ENCODE measurements at regions not wholly inside any gene's neighbourhood (a gene's known extent, or its start where the extent isn't known, plus 50 kb on each side); places are given as distances from the start of the nearest gene placed in this dataset.

DNA sequence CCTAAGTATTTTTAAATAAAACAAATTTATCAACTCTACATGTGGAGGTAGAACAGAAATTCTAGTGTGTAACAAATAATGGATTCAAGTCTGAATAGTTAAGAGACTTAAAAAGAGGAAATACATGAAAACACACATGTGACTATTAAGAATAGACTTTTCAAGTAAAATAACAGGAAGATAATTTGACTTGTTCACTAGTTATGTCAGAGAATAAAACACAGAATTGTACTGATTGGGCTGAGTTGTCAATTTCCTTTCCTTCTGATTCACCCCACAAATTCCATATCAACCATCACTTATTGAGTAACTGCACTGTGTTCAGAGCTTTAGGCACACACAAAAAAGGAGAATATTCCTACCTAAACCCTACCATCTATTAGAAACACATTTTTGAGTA lies 557.2 kb downstream of the TUSC7 start:
- peak; percentile 1 for DNase-seq

DNA sequence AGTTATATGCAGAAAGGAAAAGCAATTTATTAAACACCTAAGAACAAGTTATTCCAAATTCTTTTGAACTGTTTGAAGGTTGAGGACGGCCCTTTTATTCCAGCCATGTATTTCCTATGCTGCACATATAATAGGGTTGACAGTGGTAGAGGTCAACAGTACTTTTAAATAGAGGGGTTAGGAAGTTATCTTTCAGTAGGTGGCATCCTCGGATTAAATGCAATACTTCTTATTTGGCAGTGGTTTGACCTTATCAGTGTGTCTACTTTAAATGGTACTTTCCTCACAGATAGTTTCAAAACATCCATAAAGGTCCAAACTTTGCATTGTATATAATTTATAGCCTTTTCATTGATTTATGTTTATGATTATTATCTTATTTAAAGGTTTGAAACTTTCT lies 558.7 kb downstream of the TUSC7 start:
- no peak for DNase-seq

DNA sequence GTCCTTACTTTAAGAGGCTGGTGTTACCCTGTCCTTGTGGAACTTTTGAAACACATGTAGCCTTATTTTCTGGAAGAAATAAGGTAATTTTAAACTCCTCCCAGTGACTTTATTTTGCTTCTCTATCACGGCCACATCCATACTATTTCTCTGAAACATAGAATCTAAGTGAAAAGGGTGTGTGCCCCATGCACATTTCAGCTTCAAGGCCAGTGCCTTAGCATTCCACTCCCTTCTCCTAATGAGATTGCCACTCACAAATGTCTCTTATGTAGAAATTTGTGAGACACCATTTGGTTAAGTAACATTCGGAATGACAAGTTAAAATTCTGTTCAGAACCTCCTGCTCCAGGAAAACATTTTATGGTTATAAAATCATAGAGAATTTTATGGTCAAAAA lies 562.7 kb downstream of the TUSC7 start:
- DNase-seq: no peak

DNA sequence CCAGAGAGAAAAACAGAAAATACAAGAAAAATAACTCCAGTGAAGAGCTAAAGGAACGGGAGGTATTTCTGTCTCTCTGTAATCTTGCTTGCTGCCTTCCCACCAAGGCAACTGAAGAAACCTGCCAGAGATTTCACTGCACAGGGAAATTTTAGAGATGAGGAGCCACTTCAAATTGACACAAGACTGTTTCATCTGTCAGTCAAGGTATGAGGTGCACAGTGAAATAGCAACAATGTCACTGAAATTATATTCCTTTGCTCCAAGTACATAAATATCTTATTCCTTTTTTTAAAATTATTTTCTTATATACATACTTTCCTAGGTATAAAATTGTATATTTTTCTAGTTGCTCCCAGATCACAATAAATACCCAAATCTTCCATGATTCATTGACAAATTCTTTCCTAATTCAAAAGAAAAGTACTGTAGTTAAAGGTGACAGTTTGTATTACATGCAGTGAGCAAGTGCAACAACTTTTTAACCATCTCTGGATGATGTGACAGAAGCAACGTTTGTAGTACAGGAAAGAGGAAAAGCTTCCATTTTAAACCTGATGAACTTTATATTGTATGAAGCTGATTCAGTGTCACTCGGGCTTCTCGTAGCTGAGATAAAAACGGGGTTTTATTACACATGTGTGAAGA lies 563.4 kb downstream of the TUSC7 start:
- no peak for DNase-seq

DNA sequence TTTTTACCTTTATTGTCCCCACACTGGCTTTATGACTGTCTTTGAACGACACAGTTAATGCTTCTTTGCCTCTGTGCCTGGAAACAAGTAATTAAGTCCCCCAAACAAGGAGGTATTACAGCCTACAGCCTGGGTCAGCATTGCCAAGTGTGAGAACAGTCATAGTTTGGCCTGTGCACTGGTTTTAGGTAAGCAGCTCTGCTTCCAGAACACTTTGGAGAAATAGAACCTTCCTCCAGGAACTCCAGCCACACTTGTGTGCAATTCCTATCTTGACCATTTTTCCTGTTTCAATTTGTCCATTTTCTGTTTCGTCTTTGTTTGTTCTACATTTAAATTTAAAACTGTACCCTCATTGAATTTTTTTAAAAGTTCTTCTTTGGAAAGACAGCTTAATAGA lies 568.2 kb downstream of the TUSC7 start:
- no peak for DNase-seq

DNA sequence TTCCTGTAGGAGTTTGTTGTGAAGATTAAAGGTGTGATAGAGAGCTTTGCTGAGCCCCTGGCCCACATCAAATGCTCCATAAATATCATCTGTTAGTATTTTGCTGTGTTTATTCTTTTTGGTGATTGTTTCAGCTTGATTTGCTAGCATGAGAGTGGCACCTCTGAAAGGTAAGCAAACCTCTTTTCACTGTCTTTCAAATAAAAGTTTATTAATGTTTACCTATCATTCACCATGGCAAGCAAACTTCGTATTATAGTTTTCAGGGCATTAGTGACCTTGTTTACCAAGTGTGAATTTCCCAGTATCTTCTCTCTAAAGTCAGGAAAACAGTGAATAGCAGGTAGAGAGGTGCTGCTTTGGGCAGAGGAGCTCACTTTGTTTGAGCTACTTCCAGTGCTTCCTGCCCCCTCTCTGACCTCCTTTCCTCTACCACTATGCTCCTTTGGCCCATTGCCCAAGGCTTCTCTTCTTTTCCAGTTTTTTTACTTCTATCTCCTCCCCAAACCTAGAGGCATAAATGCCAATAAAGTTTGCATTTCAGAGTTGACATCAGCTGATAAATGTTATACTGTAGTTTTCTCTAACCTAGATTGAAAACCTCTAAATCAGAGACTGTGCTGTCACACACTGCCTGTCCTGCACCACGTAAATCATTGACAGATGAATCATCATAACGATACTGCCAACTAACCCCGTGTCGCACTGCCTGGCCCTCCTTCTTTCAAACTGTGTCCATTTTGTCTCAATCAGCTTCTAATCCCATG lies 569.0 kb downstream of the TUSC7 start:
- no peak for DNase-seq

DNA sequence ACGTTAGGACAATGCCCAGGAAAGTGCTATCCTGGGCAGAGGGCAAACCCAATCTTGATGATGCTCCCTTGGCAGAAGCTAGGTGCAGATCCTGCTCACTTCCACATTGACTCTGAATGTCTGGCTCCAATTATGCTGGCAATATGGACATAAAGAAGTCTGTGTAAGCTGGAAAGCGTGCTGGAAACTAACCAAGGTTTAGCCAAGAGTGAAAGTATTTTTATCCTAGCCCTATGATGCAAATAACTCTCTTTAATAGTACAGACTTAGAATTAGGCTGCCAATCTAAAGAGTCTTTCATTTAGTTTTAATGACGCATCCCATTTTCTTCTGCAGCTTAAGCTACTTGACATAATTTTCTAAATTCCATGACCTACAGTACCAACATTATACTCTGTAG lies 571.8 kb downstream of the TUSC7 start:
- no peak for DNase-seq

DNA sequence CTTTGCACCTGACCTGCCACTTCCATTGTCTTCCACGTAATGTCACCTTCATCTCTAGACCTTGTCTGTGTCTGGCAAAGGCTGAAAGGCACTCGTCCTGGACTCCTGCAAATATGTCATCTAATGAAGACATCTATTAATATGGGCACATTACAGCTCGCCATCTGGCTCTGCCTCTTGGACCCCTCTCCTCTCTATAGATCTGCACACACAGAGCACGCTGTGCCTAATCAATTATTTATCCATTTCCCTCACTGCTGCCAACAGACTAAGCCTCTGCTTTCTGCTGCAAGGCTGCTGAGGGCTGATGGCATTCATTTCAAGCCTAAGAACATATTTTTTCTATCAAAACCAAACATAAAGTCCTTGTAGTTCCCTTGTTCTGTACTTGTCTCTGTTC lies 573.0 kb downstream of the TUSC7 start:
- DNase-seq: no peak

DNA sequence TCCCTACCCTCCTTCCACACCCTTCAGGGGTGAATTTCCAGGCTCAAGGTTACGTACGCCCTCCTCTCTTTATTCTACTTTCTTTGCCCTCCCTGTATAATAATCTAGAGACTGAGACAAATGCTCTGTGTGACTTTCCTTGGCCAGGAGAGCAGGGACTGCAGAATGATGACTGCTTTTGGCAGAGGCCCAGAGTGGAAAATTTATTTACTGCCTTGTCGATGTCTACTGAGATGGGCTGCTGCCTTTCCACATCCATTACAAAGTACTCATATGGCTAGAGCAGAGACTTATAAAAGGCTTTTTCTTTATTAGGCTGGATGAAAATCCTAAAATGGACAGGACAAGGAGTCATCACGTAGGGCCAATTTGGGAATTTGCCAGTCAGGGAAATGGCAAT lies 576.2 kb downstream of the TUSC7 start:
- no peak for DNase-seq

DNA sequence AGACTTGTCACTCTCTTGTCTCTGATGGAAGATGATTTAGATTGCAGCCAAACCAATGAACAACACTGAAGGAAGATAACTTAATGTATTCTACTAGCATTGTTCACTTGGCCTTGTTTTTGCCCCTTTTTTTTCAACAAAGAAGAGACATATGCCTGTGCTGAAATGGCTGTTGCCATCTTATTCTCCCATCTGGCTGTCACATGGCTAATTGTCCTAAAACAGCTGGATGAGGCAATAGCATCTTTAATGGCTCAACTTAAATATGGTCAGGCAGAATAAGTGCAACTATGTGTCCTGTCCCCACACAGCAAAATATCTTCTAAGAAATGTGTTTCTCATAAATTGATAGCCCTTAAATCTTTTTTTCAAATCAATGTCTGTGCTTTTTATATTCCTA lies 576.9 kb downstream of the TUSC7 start:
- DNase-seq: no peak

DNA sequence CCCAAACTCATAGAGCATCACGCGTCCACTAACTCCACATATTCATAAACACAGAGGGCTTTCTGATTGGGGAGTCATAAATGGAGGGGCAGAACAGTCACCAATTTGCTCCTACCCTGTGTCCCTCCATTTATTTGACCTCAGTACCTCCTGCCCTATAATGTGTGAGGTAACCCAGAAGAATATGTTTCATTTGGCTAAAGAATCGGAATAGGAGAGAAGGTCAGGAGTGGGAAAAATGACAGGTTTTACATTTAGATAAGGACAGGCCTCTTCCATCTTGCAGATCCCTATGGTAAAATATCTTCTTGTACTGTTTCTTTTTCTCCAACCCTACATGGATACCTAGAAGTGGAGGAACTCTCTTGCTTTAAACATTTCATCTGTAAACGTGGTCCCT lies 578.0 kb downstream of the TUSC7 start:
- no peak for DNase-seq

DNA sequence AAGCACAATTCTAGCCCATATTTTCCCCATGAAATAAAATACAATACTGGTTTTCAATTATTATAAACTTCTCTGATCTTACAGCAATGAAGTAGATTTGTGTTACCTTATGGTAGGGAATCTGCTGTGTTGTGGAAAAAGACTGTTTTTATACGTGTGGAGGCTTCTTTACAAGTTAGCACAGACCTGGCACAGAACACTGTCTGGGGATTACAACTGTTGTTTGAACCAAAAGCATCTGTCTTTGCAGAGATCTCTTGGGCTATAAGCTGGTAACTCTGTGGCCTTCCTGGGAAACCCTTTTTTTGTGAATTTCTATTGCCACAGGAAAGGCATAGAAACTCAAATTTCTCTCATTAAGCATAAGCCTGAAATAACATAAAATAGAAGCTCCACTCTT lies 581.9 kb downstream of the TUSC7 start:
- DNase-seq: no peak

DNA sequence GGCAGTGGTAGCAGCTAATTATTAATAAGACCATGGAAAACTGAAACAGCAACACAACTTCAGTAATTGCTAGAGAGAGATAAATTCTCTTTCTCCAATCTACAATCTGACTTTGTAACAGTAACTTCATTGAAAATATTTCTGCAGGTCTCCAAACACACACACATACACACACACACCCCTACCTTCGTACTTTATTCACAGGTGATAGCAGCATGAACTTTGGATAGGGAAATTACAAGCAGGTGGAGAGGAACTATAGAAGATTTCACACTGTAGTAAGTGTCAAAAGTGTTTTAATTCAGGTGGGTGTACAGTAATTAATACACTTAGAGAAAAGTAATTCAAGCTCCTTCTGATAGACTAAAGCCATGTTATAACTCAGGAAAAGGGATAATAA lies 587.5 kb downstream of the TUSC7 start:
- DNase-seq: no peak

DNA sequence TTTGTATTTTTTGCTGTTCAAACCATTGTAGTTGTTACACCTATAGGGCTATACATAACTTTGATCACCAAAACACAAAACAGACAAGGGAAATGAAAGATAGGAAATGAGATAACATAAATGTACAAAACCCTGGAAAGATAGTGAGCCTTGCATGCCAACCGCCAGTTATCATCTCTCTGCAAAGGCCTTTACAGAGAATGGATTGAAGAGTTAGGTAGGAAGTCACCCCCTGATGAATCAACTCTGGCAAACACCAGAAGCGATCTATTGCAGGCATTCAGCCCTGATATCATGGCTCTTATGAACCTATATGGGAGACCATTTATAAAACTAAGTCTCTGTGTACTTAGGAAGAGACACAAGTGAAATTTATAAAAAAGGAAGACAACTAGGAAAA lies 588.0 kb downstream of the TUSC7 start:
- no peak for DNase-seq

DNA sequence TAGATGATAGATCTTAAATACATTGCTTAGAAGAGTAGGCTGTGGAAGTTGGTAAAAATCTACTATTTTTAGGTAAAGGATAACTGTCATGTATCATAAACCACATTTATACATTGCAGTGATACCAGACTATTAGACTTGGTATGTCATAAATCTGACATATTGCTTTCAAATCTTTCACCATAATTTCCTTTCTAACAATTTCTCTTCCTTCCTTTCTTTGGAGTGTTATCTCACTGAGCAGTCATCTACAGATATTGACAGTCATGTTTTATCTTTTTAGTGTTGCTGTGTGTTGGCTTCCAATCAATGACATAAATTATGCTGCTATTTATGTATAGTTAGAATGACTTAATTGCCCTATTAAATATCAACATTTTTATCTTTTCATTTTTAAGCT lies 588.7 kb downstream of the TUSC7 start:
- DNase-seq: no peak

DNA sequence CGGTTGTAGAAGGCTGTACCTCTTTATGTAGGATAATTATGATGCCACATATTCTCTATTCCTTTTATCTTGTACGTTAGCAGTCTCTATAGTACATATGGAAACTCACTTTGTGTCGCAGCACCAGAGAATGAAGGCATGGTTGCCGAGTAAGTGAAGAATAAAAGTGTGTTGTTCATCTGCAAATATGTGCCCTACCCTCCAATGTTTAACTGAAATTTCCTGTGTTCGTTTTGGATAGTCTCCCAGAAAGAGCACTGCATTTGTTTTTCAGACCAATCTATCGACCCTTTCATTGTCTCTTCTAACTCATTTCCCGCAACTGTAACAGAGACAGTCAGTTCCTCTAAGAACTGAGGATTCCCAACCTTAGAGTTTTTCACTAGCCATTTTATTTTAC lies 592.8 kb downstream of the TUSC7 start:
- DNase-seq: no peak

DNA sequence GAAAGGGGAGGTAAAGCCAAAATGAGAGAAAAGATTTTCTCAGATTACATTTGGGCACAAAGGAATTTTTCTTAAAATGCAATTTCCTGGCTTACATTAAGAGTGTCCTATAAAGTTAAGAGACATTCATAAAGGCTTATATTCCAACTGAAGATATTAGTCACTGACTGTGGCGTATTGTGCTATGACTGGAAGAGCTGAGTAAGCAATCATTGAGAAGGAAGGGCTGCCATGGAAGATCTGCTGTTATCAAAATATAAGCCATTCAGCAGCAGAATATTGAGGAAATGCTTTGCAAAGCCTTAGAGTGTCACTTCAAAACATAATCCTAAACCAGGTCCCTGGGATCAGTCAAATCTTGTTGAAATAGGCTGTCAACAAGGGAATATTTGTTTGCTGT lies 593.9 kb downstream of the TUSC7 start:
- no peak for DNase-seq

DNA sequence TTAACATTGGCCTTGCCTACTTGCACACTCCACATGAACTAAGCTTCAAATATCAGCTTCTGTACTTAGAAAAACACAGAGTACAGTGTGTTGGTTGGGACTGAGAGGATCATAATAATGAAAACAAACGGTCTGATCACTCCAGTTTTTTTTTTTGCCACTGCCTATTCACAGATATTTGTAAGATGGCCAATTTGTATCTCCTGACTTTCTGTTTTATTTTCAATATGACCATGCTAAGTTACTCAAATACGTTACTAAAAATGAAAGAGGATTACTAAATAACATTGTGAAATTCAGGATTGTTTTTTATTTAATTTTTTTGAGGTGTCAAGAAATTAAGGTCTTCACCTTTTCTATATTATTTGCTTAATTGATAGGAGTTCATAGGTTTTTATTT lies 595.1 kb downstream of the TUSC7 start:
- DNase-seq: peak; percentile 53

DNA sequence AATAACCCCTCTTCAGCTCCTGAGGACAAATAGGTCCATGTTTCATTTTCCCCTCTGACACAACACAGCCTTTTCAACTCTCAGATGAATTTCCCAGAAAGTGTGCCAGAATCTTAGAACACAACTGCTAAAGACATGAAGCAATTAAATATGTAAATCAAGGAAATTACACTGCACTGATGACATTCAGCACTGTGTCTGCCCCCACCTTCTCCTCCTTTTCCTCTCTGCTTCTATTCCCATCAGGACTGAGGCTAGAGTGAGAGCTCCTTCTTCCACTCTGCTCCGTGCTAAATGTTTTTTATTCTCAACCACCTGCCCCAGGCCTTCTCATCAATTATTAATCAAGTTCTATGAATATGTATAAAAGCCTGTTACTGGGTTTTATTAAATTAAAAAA lies 596.1 kb downstream of the TUSC7 start:
- peak; percentile 3 for DNase-seq

DNA sequence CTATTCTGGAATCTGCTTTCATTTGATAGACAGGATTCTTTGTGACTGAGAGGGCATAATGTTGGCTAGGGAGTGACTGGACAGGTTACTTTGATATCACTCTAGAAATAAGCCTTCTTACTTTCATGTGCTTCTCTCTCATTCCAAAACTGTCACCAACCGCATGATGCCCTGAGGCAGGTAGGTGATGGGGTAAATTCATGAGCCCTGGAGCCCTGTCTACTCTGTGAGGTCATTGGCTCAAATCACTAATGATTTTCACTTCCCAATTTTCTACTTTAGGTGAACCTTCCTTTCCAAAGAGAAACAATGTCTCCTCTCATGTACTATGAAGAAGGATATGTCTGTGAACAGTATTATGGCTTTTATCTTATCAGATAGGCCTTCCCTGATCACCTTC lies 596.7 kb downstream of the TUSC7 start:
- no peak for DNase-seq

DNA sequence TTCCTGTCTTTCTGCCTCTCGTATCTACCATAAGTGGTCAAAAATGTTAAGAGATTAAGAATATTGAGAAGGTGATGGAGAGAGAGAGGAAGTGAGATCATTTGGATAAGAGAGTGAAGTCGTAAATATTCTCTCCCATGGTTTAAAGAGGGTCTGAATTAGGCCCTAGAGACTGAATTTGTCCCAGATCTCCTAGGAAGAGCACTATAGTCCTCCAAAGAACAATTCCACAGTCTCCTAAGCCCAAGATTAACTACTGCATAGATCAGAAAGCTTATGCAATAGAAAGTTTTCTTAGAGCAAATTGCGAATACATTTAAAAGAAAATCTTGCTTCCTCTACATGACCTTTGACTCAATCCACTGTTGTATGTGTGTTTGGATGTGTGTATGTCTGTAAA lies 598.8 kb downstream of the TUSC7 start:
- DNase-seq: no peak

DNA sequence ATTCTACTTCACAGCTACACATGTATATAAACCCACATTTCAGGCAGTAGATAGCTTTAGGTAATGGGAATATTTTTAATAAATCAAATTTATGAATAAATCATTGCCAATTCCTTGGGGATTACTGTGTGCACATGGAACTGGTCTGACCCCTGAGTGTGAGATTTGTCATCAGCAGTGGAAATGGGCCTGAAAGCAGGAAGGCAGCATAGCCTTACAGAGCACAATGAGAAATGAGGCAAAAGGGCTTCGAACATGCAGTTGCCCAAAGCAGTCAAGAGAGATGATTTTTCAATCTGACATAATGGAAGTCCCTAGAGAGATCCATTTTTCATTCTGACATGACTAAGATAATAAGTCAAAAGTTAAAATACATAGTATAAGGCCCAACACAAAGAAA lies 599.2 kb downstream of the TUSC7 start:
- DNase-seq: no peak

DNA sequence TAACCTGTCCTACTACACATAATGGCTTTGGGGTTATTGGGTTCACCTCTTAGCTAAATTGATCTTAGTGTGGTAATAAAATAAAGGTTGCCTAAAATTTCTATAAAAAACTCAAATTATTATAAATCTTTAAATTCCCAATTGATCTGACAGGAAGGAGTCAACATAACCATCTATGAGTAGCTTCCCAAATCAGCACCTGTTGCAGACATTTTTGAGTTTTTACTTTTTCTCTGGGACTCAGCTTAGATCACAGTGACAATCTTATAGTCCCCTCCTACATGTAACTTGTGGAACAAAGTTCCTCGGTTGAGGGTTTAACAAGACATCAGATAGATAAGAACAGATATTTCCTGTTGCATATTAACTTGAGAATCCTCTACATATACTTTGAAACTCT lies 601.0 kb downstream of the TUSC7 start:
- DNase-seq: no peak

DNA sequence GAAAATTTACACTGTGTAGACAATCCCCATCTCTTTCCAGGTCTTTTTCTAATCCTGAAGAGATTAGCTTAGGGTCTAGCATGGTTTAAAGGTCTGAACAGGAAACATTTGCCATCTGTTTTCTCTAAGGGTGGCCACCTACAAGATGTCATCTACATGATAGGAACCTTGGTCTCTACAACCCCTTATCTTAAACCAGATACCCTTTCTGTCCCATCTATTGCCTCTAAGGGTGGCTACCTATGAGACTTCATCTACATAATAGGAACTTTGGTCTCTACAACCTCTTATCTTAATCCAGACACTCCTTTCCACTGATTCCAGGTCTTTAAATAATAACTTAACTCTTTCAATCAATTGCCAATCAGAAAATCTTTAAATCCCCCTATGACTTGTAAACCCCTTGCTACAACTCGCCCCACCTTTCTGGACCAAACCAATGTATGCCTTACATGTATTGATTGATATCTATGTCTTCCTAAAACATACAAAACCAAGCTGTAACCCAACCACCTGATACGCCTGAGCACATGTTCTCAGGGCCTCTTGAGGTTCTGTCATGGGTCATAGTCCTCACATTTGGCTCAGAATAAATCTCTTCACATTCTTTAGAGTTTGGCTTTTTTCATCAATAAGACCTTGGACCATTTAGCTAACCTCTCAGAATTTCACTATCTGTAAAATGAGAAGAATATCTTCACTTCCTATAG lies 605.0 kb downstream of the TUSC7 start:
- DNase-seq: no peak

All from inflammatory macrophage treated with lipopolysaccharide for 4 hours (primary cell).